SU-DHL-6 (cell line): ENCODE measurements at regions not wholly inside any gene's neighbourhood (a gene's known extent, or its start where the extent isn't known, plus 50 kb on each side); places are given as distances from the start of the nearest gene placed in this dataset.

ENCODE experiments used
- H2AFZ ChIP-seq: fragments of 200-600 bp; sonication (generic); 2 replicates; pipeline ENCODE4 v1.6.1; 2014; ENCODE audit warnings: low read depth, mild to moderate bottlenecking, moderate library complexity, mixed read lengths, antibody characterized with exemption, low read length; ENCODE audit not compliant: severe bottlenecking
- H3F3A ChIP-seq: fragments of 200-600 bp; shearing (Covaris generic); 2 replicates; pipeline ENCODE4 v1.6.0; 2016; ENCODE audit warnings: antibody characterized with exemption, mild to moderate bottlenecking; ENCODE audit not compliant: insufficient read depth
- H3K27ac ChIP-seq: fragments of 200-600 bp; sonication (generic); 2 replicates; pipeline ENCODE4 v1.5.1; 2016; ENCODE audit warnings: low read depth, mild to moderate bottlenecking, low read length, moderate library complexity, mixed read lengths
- H3K27me3 ChIP-seq: fragments of 200-600 bp; sonication (generic), shearing (Covaris generic); 2 replicates; pipeline ENCODE4 v1.6.0; 2014; ENCODE audit warnings: mild to moderate bottlenecking, low read length
- H3K36me3 ChIP-seq: fragments of 200-600 bp; sonication (generic); 2 replicates; pipeline ENCODE4 v1.6.1; 2014; ENCODE audit warnings: mild to moderate bottlenecking, low read length, mixed read lengths
- H3K4me2 ChIP-seq: fragments of 300-600, 200-600 bp; shearing (Covaris generic), sonication (generic); 2 replicates; pipeline ENCODE4 v1.6.0; 2014; ENCODE audit warnings: low read length, low read depth, mild to moderate bottlenecking; ENCODE audit not compliant: poor library complexity, severe bottlenecking
- H3K4me3 ChIP-seq: fragments of 200-600 bp; sonication (generic); 2 replicates; pipeline ENCODE4 v1.5.1; 2014; ENCODE audit warnings: antibody characterized with exemption, low read length, mild to moderate bottlenecking, mixed read lengths; ENCODE audit not compliant: insufficient read depth, poor library complexity, severe bottlenecking
- H3K79me2 ChIP-seq: fragments of 200-600 bp; sonication (generic); 2 replicates; pipeline ENCODE4 v1.6.1; 2014; ENCODE audit warnings: mild to moderate bottlenecking, low read length, moderate library complexity; ENCODE audit not compliant: insufficient read depth
- H3K9ac ChIP-seq: fragments of 200-600 bp; sonication (generic); 2 replicates; pipeline ENCODE4 v1.7.0; 2014; ENCODE audit warnings: mild to moderate bottlenecking, low read length
- H3K9me2 ChIP-seq: fragments of 200-600 bp; sonication (generic); replicated peaks from 2 replicates; pipeline ENCODE4 v1.6.1; 2014; ENCODE audit warnings: low read length; ENCODE audit not compliant: insufficient read depth
- H3K9me3 ChIP-seq: fragments of 200-600 bp; sonication (generic); 2 replicates; pipeline ENCODE4 v1.6.1; 2014; ENCODE audit warnings: low read length, mixed read lengths; ENCODE audit not compliant: insufficient read depth
- H4K20me1 ChIP-seq: fragments of 200-600 bp; sonication (generic); 2 replicates; pipeline ENCODE4 v1.6.1; 2014; ENCODE audit warnings: low read depth, mild to moderate bottlenecking, antibody characterized with exemption, low read length, moderate library complexity, mixed read lengths
- EZH2phosphoT487 ChIP-seq: fragments of 200-600 bp; sonication (generic), shearing (Covaris generic); conservative IDR thresholded peaks from 2 replicates; pipeline ENCODE4 v1.6.1; 2018; ENCODE audit warnings: mild to moderate bottlenecking, antibody characterized with exemption, low read length, moderate library complexity, mixed read lengths
- TF ChIP-seq, protein P1 (sequence below): fragments of 200-600 bp; sonication (generic); IDR thresholded peaks from one replicate; pipeline ENCODE4 v1.5.1; 2017; ENCODE audit warnings: antibody characterized with exemption, mild to moderate bottlenecking, low read length, moderate library complexity; ENCODE audit not compliant: insufficient read depth, poor library complexity, severe bottlenecking

DNA sequence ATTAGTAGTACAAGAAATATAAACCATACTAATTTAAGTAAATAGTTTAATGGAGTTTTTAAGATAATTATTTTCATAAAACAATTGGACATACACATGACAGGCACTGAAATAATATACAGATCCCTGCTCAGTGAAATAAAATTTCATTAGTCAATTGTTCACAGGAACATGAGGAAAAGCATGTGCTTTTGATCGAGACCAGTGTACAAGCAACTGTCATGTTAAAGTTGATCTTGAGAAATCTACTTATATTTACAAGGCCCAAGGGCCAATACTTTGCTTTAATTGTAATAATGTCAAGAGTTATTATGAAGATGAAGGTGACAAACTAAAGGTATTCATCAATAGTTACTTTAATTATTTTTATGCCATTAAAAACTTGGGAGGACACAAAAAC, 792.7 kb upstream of the LUZP2 start:
- H2AFZ ChIP-seq: no peak overlapping the region
- no peaks in the 10 kb centered on the region for H3K79me2 ChIP-seq
- no peaks in the 10 kb centered on the region for H3F3A ChIP-seq
- H3K4me2 ChIP-seq: no peak overlapping the region
- H3K9me2 ChIP-seq: no peaks in the 10 kb centered on the region; the same call in 1 of the 2 replicates
- no peak overlapping the region for H3K27ac ChIP-seq
- no peaks in the 10 kb centered on the region for H3K36me3 ChIP-seq
- H3K9me3 ChIP-seq: no peaks in the 10 kb centered on the region
- H3K27me3 ChIP-seq: no peaks in the 10 kb centered on the region
- H3K9ac ChIP-seq: no peak overlapping the region
- H4K20me1 ChIP-seq: no peaks in the 10 kb centered on the region
- no peak for TF ChIP-seq EZH2phosphoT487
- TF ChIP-seq, protein P1, sequence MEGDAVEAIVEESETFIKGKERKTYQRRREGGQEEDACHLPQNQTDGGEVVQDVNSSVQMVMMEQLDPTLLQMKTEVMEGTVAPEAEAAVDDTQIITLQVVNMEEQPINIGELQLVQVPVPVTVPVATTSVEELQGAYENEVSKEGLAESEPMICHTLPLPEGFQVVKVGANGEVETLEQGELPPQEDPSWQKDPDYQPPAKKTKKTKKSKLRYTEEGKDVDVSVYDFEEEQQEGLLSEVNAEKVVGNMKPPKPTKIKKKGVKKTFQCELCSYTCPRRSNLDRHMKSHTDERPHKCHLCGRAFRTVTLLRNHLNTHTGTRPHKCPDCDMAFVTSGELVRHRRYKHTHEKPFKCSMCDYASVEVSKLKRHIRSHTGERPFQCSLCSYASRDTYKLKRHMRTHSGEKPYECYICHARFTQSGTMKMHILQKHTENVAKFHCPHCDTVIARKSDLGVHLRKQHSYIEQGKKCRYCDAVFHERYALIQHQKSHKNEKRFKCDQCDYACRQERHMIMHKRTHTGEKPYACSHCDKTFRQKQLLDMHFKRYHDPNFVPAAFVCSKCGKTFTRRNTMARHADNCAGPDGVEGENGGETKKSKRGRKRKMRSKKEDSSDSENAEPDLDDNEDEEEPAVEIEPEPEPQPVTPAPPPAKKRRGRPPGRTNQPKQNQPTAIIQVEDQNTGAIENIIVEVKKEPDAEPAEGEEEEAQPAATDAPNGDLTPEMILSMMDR: no peak
- H3K4me3 ChIP-seq: no peak overlapping the region

DNA sequence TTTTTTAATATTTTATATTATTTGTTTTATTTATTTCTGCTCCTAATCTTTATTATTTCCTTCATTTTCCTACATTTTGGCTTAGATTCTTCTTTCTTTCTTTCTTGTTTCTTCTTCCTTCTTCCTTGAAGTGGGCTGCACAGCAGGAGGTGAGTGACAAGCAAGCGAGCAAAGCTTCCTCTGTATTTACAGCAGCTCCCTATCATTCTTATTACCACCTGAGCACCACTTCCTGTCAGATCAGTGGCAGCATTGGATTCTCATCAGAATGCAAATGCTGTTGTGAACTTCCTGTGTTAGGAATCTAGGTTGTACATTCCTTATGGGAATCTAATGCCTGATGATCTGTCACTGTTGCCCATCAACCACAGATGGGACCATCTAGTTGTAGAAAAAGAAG, 784.9 kb upstream of the LUZP2 start:
- Histone ChIP-seq H2AFZ (no peak overlapping the region), H3K4me2 (no peak overlapping the region)
- no peak for TF ChIP-seq EZH2phosphoT487
- TF ChIP-seq, protein P1: no peak

DNA sequence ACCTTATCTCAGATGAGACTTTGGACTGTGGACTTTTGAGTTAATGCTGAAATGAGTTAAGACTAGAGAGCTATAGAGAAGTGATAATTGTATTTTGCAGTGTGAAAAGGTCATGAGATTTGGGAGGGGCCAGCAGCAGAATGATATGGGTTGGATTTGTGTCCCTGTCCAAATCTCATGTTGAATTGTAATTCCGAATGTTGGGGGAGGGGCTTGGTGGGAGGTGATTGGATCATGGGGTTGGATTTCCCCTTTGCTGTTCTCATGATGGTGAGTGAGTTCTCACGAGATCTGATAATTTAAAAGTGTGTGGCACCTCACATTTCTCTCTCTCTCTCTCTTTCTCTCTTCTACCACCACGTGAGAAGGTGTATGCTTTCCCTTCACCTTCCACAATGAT, 777.8 kb upstream of the LUZP2 start:
- H3K36me3 ChIP-seq: no peaks in the 10 kb centered on the region
- no peak overlapping the region for H3K4me3 ChIP-seq
- H2AFZ ChIP-seq: no peak overlapping the region
- no peaks in the 10 kb centered on the region for H3K9me2 ChIP-seq
- H4K20me1 ChIP-seq: no peaks in the 10 kb centered on the region
- TF ChIP-seq, protein P1: no peak
- TF ChIP-seq EZH2phosphoT487: no peak
- no peaks in the 10 kb centered on the region for H3F3A ChIP-seq
- no peak overlapping the region for H3K9ac ChIP-seq
- no peaks in the 10 kb centered on the region; the same call in 1 of the 2 replicates for H3K9me3 ChIP-seq
- H3K27ac ChIP-seq: no peak overlapping the region
- no peaks in the 10 kb centered on the region for H3K79me2 ChIP-seq
- no peaks in the 10 kb centered on the region for H3K27me3 ChIP-seq
- no peak overlapping the region for H3K4me2 ChIP-seq

More for the DNA sequence above, 784.9 kb upstream of the LUZP2 start:
- no peaks in the 10 kb centered on the region for H3K36me3 ChIP-seq
- no peak overlapping the region for H3K4me3 ChIP-seq
- no peaks in the 10 kb centered on the region for H3F3A ChIP-seq
- H3K9me3 ChIP-seq: no peaks in the 10 kb centered on the region
- no peaks in the 10 kb centered on the region for H4K20me1 ChIP-seq
- no peak overlapping the region for H3K27ac ChIP-seq
- H3K27me3 ChIP-seq: no peaks in the 10 kb centered on the region
- no peak overlapping the region for H3K9ac ChIP-seq
- no peaks in the 10 kb centered on the region; the same call in 1 of the 2 replicates for H3K9me2 ChIP-seq
- no peaks in the 10 kb centered on the region for H3K79me2 ChIP-seq

DNA sequence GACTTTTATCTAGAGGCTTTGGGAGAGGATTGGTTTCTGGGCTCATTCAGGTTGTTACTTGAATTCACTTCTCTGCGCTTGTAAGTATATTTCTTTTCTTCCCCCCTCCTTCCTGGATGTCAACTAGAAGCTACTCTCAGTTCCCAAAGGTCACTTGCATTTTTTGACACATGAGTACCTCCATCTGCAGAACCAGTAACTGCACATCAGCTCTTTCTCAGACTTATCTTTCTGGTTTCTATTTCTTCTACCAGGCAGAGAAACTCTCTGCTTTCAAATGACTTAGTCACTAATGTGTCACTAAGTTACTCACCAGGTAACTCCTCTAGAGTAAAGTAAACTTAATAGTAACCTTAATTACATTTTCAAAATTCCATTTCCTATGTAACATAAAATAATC, 773.0 kb upstream of the LUZP2 start:
- Histone ChIP-seq H3K4me2 (no peak overlapping the region), H3K4me3 (no peak overlapping the region), H3K79me2 (no peaks in the 10 kb centered on the region), H3K9me3 (no peaks in the 10 kb centered on the region; the same call in 1 of the 2 replicates), H3K9ac (no peak overlapping the region), H3K36me3 (no peaks in the 10 kb centered on the region), H4K20me1 (no peaks in the 10 kb centered on the region), H2AFZ (no peak overlapping the region), H3K9me2 (no peaks in the 10 kb centered on the region), H3K27me3 (no peaks in the 10 kb centered on the region), H3K27ac (no peak overlapping the region), H3F3A (no peaks in the 10 kb centered on the region)
- no peak for TF ChIP-seq EZH2phosphoT487
- TF ChIP-seq, protein P1: no peak
